ENCODE measurements at regions not wholly inside any gene's neighbourhood (a gene's known extent, or its start where the extent isn't known, plus 50 kb on each side); places are given as distances from the start of the nearest gene placed in this dataset.

DNA sequence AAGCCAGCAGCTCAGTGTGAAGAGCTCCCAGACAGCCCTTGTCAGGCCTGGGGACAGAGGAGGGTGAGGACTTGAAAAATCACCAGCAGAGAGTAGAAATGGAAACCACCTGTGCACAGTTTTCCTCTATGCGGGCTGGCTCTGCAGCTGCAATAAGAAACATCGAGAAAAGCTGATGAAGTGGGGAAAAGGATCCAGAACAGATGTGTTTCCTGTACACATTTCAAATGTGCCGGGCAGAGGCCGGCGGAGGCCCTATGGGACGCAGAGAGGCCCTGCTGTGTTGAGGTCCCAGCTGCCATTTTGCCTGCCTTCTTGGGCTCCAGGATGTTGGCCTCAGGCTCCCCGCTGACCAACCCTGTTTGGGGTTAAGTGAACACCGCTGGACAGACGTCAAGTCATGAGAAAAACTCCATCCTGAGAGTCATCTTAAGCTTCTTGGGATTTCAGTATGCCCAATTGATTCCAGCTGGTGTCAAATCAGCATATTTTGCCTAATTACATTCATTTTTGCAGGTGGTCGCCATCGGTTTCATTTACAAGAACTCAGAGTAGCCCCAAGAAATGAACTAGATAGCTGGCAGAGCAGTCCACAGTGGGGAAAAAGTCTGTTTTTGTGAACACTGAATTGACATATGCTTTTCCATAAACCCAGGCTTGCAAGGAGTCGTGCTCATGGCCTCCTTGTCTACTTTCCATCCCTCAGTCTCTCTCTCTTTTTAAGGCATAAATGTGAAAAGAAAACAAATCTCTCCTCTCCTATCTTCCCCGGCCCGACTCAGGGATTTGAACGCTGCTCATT, 150.4 kb upstream of the PHACTR3 start:
- Mint-ChIP-seq H3K9me3 (no peaks in the 10 kb centered on the region), H3K36me3 (no peaks in the 10 kb centered on the region), H3K27ac (no peak overlapping the region), H3K4me1 (no peaks in the 10 kb centered on the region), H3K4me3 (no peak overlapping the region), H3K27me3 (peaks cover 18 to 23% of the 10 kb centered on the region in 2 donors)
- ATAC-seq (replicated peaks) (no peak), DNase-seq (no peak)

DNA sequence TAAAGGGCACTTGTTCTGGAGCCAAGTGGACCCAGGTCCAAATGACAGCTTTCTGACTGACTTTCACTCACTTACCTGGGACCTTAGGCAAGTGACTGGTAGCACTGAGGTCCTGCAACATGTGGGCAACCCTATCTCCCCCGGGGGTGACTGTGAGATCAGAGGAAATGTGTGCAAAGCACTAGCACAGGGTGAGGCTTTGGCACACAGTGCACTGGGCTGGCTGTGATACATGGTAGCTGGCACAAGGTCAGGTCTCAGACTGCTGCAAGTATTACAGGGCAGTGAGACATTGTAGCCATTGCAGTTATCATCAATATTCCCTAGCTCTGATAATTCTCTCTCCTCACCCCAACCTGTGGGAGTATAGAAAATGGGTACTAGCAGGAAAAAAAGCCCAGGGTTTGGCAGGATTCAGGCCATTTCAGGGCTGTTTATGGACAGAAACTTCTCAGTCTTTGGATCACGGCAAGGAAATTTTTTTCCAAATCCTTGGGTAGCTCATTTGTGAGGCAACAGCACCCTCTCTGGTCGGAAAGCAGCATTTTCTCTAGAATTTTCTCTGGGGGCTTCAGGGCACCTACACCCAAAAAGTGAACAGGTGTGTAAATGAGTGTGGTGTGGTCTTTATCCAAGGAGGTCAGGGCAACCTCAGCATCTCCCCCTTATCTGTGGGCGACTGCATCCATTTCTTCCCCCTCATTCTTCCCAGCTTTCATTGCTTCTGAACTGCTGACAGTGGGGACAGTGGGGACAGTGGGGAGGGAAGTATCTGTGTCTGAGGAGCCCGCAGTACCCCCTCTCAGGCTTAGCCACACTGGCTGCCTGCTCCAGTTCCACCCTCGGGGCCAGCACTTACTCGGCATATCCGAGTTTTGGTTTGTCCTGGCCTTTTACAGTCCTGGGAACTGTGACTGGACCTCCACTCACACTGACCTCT, 148.7 kb upstream of the PHACTR3 start:
- ATAC-seq (replicated peaks) (no peak), DNase-seq (no peak)
- H3K4me3 Mint-ChIP-seq = no peak overlapping the region
- no peak overlapping the region for H3K27ac Mint-ChIP-seq
- H3K4me1 Mint-ChIP-seq = no peaks in the 10 kb centered on the region
- peaks cover 8 to 24% of the 10 kb centered on the region in 2 donors for H3K27me3 Mint-ChIP-seq
- H3K36me3 Mint-ChIP-seq = no peaks in the 10 kb centered on the region
- H3K9me3 Mint-ChIP-seq = no peaks in the 10 kb centered on the region

DNA sequence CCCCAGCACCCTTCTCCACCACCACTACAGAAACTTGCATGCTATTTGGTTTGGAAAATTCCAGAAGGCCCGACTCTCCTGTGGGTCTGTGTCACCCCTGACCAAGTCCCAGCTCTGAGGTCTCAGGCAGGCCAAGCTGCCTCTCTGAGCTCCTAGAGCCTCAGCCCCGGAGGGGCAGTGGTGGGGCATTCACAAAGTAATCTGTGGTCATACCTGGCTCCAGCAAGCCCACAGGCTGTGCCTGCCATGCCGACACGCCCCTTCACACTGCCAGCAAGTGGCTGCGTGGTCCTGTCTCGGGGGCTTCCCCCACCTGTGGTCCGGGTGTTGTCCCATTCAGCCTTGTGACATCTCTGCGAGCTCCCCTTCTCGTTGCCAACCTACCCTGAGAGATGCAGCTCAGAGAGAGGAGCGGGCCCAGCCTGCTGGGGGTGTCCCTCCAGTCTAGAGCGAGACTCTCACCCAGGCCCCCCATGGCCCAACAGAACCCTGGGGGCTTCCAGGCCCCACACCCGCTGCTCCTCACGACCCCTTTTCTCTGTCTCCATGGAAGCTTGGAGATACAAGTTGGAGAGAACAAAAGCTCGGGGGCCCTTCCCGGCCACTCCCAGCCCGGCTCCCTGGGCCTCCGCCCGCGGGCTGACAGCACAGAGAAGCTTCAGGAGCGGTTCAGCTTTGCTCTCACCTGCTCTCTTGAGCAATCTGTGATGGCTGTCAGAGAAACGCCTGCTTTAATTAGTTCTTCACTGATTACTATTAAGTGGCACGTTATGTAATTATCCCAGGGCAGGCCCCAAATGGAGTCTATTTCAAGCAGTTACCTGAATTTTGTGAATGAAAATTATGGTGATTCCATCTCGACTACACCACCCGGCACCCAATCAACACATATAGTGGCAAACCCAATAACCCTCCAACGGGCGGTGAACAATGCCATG, 147.7 kb upstream of the PHACTR3 start:
- H3K27me3 Mint-ChIP-seq = peaks cover 13 to 22% of the 10 kb centered on the region in 2 donors
- H3K4me3 Mint-ChIP-seq = no peak overlapping the region
- H3K9me3 Mint-ChIP-seq = no peaks in the 10 kb centered on the region
- H3K36me3 Mint-ChIP-seq = no peaks in the 10 kb centered on the region
- ATAC-seq (replicated peaks) (no peak), DNase-seq (no peak)
- no peak overlapping the region for H3K27ac Mint-ChIP-seq
- no peaks in the 10 kb centered on the region for H3K4me1 Mint-ChIP-seq

DNA sequence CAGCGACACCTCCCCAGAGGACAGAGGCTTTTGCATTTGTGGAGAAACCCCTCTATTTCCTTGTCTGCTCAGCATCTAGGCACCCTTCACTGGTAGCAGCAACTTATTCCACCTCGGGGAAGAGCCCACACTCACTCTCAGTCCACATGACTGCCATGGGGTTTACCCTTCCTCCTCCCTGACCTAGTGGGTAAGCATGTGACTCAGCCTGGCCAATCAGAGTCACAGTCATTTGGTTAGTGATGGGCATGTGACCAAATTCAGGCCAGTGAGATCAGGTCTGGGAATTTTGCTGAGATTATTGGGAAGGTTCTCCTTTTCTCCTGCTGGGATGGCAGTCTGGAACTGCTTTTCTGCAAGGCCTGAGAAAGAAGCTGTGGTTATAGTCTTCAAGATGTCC, 145.7 kb upstream of the PHACTR3 start:
- Mint-ChIP-seq H3K36me3 (no peaks in the 10 kb centered on the region), H3K27ac (no peak overlapping the region), H3K4me3 (no peak overlapping the region), H3K27me3 (peaks cover 13 to 30% of the 10 kb centered on the region in 2 donors), H3K4me1 (no peaks in the 10 kb centered on the region), H3K9me3 (peaks cover 0 to under 1% of the 10 kb centered on the region in 2 donors)
- ATAC-seq (replicated peaks) = no peak
- no peak for DNase-seq

DNA sequence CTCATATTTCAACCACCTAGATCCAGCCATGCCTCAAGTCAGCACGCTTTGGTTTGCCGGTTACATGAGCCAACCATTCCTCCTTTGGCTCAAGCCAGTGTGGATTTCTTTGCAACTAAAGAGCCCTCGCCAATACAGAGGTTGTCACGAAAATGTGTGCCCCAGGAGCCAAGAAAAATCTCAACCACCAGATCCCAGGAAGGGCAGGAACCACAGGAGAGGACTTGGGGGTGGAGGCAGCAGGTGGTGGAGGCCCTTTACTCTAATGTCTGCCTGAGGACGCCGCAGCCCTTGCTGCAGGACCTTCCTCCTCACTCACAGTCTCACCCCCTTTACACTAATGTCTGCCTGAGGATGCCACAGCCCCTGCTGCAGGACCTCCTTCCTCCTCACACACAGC, 144.8 kb upstream of the PHACTR3 start:
- no peak overlapping the region for H3K27ac Mint-ChIP-seq
- H3K36me3 Mint-ChIP-seq = no peaks in the 10 kb centered on the region
- peaks cover 5 to 6% of the 10 kb centered on the region in 2 donors for H3K9me3 Mint-ChIP-seq
- H3K4me3 Mint-ChIP-seq = no peak overlapping the region
- ATAC-seq (replicated peaks) = no peak
- DNase-seq = no peak
- H3K4me1 Mint-ChIP-seq = no peaks in the 10 kb centered on the region
- peaks cover 13 to 30% of the 10 kb centered on the region in 2 donors for H3K27me3 Mint-ChIP-seq

DNA sequence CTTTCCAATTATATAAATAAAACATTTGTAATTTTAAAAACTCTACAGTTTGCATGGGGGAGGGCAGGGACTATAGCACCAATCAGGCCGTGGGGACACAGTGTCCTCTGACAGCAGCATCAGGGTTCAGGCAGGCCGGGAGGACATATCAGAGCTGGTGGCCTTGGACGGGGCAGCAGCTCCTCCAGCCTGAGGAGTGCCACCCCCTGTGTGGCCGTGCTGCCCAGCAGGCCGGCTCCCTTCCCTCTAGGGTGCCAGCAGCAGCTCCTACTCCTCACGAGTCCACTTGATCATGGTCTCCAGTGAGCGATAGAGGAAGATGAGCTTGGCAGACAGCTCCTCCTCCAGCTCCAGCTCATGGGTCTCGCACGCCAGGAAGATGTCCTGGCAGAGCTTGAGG, 144.0 kb upstream of the PHACTR3 start:
- Mint-ChIP-seq H3K36me3 (no peaks in the 10 kb centered on the region), H3K4me1 (no peaks in the 10 kb centered on the region), H3K9me3 (peaks cover 5 to 6% of the 10 kb centered on the region in 2 donors), H3K27ac (no peak overlapping the region), H3K4me3 (no peak overlapping the region), H3K27me3 (peaks cover 13 to 30% of the 10 kb centered on the region in 2 donors)
- no peak for DNase-seq
- no peak for ATAC-seq (replicated peaks)

DNA sequence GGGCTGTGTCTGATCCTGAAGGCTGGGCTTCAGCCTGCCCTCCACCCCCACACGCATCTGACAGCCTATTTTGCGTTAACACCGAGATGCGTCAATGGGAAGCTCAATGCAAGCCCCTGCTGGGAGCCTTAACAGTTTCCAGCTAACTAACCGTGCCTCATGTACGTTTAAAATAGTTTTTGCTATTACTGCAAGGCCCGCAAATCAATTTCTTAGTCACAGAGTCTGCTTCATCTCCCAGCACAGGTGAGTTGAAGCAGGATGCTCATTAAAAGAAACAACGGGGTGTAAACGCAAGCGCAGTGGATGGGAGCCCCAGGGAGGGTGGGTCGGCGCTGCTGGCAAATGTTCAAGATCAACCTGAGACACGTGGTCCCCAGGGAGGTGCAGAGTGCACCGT, 142.8 kb upstream of the PHACTR3 start:
- H3K4me1 Mint-ChIP-seq = no peaks in the 10 kb centered on the region
- DNase-seq (no peak), ATAC-seq (replicated peaks) (no peak)
- H3K36me3 Mint-ChIP-seq = no peaks in the 10 kb centered on the region
- no peak overlapping the region for H3K27ac Mint-ChIP-seq
- H3K27me3 Mint-ChIP-seq = peaks cover 8 to 33% of the 10 kb centered on the region in 2 donors
- no peak overlapping the region for H3K4me3 Mint-ChIP-seq
- peaks cover 5 to 6% of the 10 kb centered on the region in 2 donors for H3K9me3 Mint-ChIP-seq

DNA sequence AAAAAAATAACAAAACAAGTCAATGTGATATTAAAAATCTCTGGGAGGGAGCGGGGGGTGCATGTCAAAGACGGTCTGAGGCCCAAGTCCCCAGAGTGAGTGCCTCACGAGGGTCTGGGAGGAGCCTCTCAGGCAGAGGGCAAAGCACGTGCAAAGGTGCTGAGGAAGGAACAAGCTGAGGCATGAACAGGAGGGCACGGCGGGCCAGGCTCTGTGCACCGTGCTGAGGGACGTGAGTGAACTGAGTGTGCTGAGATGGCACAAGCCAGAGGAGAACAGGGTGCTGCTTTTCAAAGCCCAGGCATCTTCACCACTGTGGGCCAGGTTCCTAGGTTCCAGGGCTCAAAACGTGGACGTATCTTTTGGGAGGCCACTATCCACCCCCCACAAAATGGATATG, 142.1 kb upstream of the PHACTR3 start:
- H3K36me3 Mint-ChIP-seq = no peaks in the 10 kb centered on the region
- peaks cover 5 to 6% of the 10 kb centered on the region in 2 donors for H3K9me3 Mint-ChIP-seq
- no peak overlapping the region for H3K4me3 Mint-ChIP-seq
- H3K27ac Mint-ChIP-seq = no peak overlapping the region
- H3K4me1 Mint-ChIP-seq = no peaks in the 10 kb centered on the region
- DNase-seq = no peak
- peaks cover 6 to 33% of the 10 kb centered on the region in 2 donors for H3K27me3 Mint-ChIP-seq
- no peak for ATAC-seq (replicated peaks)

DNA sequence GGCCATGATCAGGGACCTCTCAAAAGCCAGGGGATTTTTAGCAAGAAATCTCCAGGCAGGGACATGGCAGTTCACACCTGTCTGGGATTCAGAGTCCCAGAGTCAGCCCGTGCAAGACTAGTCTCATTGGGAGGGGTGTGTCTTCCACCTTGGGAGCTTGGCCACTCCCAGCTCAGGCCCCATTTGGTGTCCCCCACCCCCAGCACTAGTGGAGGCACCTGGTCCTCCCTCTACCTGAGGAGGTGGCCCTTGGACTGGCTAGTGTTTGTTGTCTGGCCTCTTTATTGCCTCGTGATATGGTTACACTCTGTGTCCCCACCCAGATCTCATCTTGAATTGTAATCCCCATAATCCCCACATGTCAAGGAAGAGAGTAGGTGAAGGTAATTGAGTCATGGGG, 140.8 kb upstream of the PHACTR3 start:
- H3K27ac Mint-ChIP-seq = no peak overlapping the region
- no peak overlapping the region for H3K4me3 Mint-ChIP-seq
- no peak for ATAC-seq (replicated peaks)
- H3K27me3 Mint-ChIP-seq = peaks cover 6 to 31% of the 10 kb centered on the region in 2 donors
- H3K36me3 Mint-ChIP-seq = no peaks in the 10 kb centered on the region
- H3K9me3 Mint-ChIP-seq = peaks cover 5 to 6% of the 10 kb centered on the region in 2 donors
- DNase-seq = no peak
- H3K4me1 Mint-ChIP-seq = no peaks in the 10 kb centered on the region

DNA sequence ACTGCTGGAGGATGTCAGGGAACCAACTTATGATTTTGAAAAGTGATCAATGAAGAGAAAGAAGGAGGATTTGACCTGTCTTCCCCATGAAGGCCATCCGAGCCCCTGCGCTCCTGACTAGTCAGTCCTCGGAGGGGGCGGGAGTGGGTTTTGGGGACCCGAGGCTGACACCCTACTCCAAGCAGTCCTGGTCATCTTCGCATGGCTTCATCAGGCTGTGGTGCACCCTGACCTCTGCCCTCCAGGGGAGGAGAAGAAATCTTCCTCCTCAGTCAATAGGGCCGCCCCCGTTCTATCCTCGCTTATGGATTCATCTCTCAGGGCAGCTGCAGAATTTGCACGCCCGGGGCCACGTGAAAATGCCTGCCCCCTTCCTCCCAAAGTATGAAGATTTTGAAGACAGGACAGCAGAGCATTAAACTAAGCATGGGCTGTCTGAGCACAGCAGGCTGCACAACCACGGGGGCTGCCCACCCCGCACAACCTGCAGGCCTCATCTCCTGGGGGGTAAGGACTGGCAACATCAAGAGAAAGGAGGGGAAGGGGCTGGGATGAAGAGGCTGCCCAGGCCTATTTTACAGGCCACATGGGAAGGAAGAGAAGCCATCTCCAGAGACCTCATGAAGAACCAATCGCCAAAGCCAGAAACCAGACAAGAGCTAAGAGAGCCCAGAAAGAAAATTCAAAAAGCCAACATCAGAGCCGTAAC, 138.1 kb upstream of the PHACTR3 start:
- H3K4me3 Mint-ChIP-seq = no peak overlapping the region
- H3K27me3 Mint-ChIP-seq = peaks cover 0 to 12% of the 10 kb centered on the region in 2 donors
- H3K36me3 Mint-ChIP-seq = no peaks in the 10 kb centered on the region
- ATAC-seq (replicated peaks) = no peak
- no peak for DNase-seq
- H3K9me3 Mint-ChIP-seq = peaks cover 5 to 6% of the 10 kb centered on the region in 2 donors
- H3K27ac Mint-ChIP-seq = no peak overlapping the region
- no peaks in the 10 kb centered on the region for H3K4me1 Mint-ChIP-seq

DNA sequence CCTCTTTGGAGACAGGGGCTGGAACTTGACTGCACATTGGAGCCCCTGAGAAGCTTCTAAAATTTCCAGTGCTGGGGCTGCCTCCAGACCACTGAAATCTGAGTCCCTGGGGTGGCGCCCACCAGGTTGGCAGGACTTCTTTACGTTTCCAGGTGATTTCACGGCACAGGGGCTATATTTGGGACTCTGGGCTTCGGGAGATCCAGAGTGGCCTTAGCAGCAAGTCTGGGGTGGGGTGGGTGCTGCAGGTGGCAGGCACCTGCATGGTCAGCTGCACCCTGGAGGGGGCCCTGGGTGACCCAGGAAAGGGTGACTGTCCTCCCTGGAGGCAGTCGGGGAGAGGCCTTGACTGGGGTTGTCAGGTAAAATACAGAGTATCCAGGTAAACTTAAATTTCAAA, 135.5 kb upstream of the PHACTR3 start:
- H3K27ac Mint-ChIP-seq = no peak overlapping the region
- no peak overlapping the region for H3K4me3 Mint-ChIP-seq
- no peaks in the 10 kb centered on the region for H3K4me1 Mint-ChIP-seq
- H3K9me3 Mint-ChIP-seq = peaks cover 4 to 5% of the 10 kb centered on the region in 2 donors
- no peaks in the 10 kb centered on the region for H3K36me3 Mint-ChIP-seq
- H3K27me3 Mint-ChIP-seq = peaks cover 9 to 11% of the 10 kb centered on the region in 2 donors
- DNase-seq = no peak
- ATAC-seq (replicated peaks) = no peak

DNA sequence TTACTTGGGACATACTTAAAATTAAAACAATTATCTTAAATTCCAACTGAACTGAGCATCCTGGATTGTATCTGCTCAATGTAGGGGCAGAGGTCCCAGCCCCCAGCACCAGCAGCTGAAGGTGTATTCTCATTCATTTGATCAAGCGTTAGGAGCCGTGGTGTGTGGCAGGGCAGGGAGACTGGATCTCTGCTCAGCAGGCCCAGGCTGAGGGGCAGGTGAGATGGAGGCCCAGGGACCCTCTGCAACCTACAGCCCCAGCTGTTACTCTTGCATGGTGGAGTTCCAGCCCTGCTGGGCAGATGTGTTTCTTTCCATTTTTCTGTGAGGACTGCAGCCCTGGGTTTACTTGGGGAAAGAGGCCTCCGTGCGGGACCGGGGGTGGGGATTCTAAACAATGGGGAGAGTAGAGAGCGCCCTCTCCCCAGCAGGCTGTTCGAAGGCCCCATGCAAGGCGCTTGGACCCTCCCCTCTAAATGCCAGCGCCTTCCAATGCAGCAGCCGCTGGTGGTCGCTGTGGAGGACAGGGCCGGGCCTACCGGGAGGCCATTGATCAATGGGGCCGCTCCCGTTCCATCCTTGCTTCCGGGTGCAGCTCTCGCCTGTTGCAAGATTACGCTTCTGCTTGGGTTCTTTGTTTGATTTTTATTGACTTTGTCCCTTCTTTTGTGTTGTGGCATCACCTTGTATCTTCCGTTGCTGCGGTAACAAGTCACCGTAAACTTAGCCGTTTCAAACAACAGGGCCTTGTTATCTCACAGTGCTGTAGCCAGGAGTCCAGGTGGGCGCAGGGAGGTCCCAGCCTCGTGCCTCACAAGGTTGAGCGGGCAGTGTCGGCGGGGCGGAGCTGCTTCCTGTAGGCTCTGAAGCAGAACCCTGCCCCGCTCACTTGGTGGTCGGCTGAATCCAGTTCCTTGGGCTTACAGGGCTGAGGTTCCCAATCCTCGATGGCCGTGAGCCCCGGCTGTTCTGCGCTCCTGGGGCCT, 134.8 kb upstream of the PHACTR3 start:
- Mint-ChIP-seq H3K9me3 (no peaks in the 10 kb centered on the region), H3K27me3 (peaks cover 9 to 11% of the 10 kb centered on the region in 2 donors), H3K27ac (no peak overlapping the region), H3K36me3 (no peaks in the 10 kb centered on the region), H3K4me3 (no peak overlapping the region), H3K4me1 (no peaks in the 10 kb centered on the region)
- no peak for DNase-seq
- ATAC-seq (replicated peaks) = no peak

All from stimulated activated naive B cell treated with anti-CD40 and anti-IgM and Interleukin-4, amounts not matched to agents 10 μg/mL and 1 μg/mL and 100 μg/mL, for 72 hours (primary cell).